OCI-LY3 (cell line): ENCODE measurements at regions not wholly inside any gene's neighbourhood (a gene's known extent, or its start where the extent isn't known, plus 50 kb on each side); places are given as distances from the start of the nearest gene placed in this dataset.

Experiments
- EZH2phosphoT487 ChIP-seq: fragments of 200-600 bp; shearing (Covaris generic); IDR thresholded peaks from 2 replicates; pipeline ENCODE4 v1.6.1; 2018; ENCODE audit warnings: antibody characterized with exemption, mixed run types, low read depth
- TF ChIP-seq, protein P1 (sequence below): fragments of 200-600, 300-600 bp; sonication (generic); IDR thresholded peaks from 2 replicates; pipeline ENCODE4 v1.5.1; 2014; ENCODE audit warnings: antibody characterized with exemption, low read length, low read depth

DNA sequence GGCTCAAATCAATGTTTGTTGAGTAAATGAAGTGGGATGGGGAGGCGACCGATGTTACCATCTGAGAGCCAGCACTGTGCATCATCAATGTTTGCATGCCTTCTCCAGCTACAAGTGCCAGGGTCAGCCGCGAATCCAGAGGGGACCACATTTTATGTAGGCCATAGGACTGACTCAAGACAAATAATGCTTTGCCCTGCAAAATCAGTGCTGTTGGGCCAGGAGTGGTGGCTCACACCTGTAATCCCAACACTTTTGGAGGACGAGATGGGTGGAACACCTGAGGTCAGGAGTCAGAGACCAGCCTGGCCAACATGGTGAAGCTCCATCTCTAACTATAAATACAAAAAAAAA lies 53.1 kb upstream of the WSB1 start:
- TF ChIP-seq, protein P1, sequence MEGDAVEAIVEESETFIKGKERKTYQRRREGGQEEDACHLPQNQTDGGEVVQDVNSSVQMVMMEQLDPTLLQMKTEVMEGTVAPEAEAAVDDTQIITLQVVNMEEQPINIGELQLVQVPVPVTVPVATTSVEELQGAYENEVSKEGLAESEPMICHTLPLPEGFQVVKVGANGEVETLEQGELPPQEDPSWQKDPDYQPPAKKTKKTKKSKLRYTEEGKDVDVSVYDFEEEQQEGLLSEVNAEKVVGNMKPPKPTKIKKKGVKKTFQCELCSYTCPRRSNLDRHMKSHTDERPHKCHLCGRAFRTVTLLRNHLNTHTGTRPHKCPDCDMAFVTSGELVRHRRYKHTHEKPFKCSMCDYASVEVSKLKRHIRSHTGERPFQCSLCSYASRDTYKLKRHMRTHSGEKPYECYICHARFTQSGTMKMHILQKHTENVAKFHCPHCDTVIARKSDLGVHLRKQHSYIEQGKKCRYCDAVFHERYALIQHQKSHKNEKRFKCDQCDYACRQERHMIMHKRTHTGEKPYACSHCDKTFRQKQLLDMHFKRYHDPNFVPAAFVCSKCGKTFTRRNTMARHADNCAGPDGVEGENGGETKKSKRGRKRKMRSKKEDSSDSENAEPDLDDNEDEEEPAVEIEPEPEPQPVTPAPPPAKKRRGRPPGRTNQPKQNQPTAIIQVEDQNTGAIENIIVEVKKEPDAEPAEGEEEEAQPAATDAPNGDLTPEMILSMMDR = no peak
- TF ChIP-seq EZH2phosphoT487 = no peak
